Gastroesophageal sphincter (tissue), 4 donors: ENCODE measurements at regions not wholly inside any gene's neighbourhood (a gene's known extent, or its start where the extent isn't known, plus 50 kb on each side); places are given as distances from the start of the nearest gene placed in this dataset.

Experiments
- ATAC-seq: fragments of 150-250 bp; one replicate; pipeline ENCODE4 v1.9.1; 2016; ENCODE audit warnings: mild to moderate bottlenecking, moderate library complexity
- H3K27ac ChIP-seq, 4 donors: fragments of 200-600 bp; sonication (generic) in 3 of 4; 1 replicate in 3 of 4; 2 replicates in 1 of 4; pipeline ENCODE4 v1.5.1; 2016 to 2019
- H3K27me3 ChIP-seq: fragments of 200-600 bp; sonication (generic); one replicate; pipeline ENCODE4 v1.5.1; 2019
- H3K36me3 ChIP-seq, 2 donors: fragments of 200-600 bp; sonication (generic); one replicate each; pipeline ENCODE4 v1.5.1; 2019; ENCODE audit warnings: control low read depth in 1 of 2
- H3K4me1 ChIP-seq, 3 donors: fragments of 200-600 bp; sonication (generic); 1 replicate in 2 of 3; 2 replicates in 1 of 3; pipeline ENCODE4 v1.5.1; 2016 to 2019; ENCODE audit warnings: control low read depth in 2 of 3
- H3K4me3 ChIP-seq, 2 donors: fragments of 200-600 bp; sonication (generic); one replicate each; pipeline ENCODE4 v1.5.1; 2019; ENCODE audit warnings: mild to moderate bottlenecking in 1 of 2, moderate library complexity in 1 of 2
- H3K9me3 ChIP-seq, 3 donors: fragments of 200-600 bp; sonication (generic); one replicate each; pipeline ENCODE4 v1.5.1; 2017 to 2019; ENCODE audit warnings: control low read depth in 2 of 3
- CTCF ChIP-seq, 4 experiments: fragments of 200-600 bp in 2 of 4; fragments of 450-650 bp in 2 of 4; sonication (generic) in 1 of 4; IDR thresholded peaks; one replicate each; pipeline ENCODE4 v1.5.1; 2017 to 2019; ENCODE audit warnings: antibody characterized with exemption in 4 of 4, mild to moderate bottlenecking in 2 of 4, moderate library complexity in 2 of 4
- EP300 ChIP-seq: sonication (generic); formaldehyde crosslinking; IDR thresholded peaks from one replicate; pipeline ENCODE4 v1.6.1; 2017; ENCODE audit warnings: antibody characterized with exemption, mild to moderate bottlenecking
- POLR2A ChIP-seq, 2 donors: fragments of 450-650 bp; IDR thresholded peaks; one replicate each; pipeline ENCODE4 v1.6.1; 2017; ENCODE audit warnings: antibody characterized with exemption in 2 of 2, mild to moderate bottlenecking in 2 of 2, moderate library complexity in 1 of 2
- POLR2AphosphoS5 ChIP-seq: sonication (generic); formaldehyde crosslinking; IDR thresholded peaks from one replicate; pipeline ENCODE4 v1.6.1; 2017; ENCODE audit warnings: antibody characterized with exemption
- WGBS, 2 donors: methylation state at CpG; one replicate each; pipeline ENCODE4 v1.1.5; 2018; ENCODE audit warnings: low coverage in 1 of 2; 5-methylcytosine and 5-hydroxymethylcytosine counted together

GRCh38 chr4:123559955-123560871, 163.6 kb downstream of the SPRY1 start:
- 72 to 74% methylated on average over 3 to 7 of the region's 7 CpGs for WGBS, 2 donors
- H3K36me3 ChIP-seq: no peaks in the 10 kb centered on the region
- no peaks in the 10 kb centered on the region for H3K9me3 ChIP-seq
- no peak overlapping the region for H3K4me3 ChIP-seq
- no peak for ATAC-seq
- H3K27ac ChIP-seq: no peak overlapping the region
- peaks cover 0 to 15% (median 11%) of the 10 kb centered on the region in 3 donors for H3K4me1 ChIP-seq
- H3K27me3 ChIP-seq: no peaks in the 10 kb centered on the region
- TF ChIP-seq POLR2A (IDR thresholded peaks at IDR 0.05) (no peak), POLR2AphosphoS5 (no peak), CTCF (IDR thresholded peaks at IDR 0.05) (no peak), EP300 (no peak)

- Histone ChIP-seq H3K4me1 (peaks cover 0 to 2% (median 0%) of the 10 kb centered on the region in 3 donors), H3K9me3 (no peaks in the 10 kb centered on the region), H3K36me3 (no peaks in the 10 kb centered on the region), H3K27me3 (no peaks in the 10 kb centered on the region), H3K4me3 (no peak overlapping the region), H3K27ac (no peak overlapping the region)
- no peak for TF ChIP-seq POLR2AphosphoS5
- TF ChIP-seq POLR2A (IDR thresholded peaks at IDR 0.05): no peak
- TF ChIP-seq CTCF (IDR thresholded peaks at IDR 0.05): no peak
- TF ChIP-seq EP300: no peak
- no peak for ATAC-seq
- 0% methylated on average over 1 of the region's 1 CpG for WGBS, 2 donors
These were observed 164.9 kb downstream of the SPRY1 start for GRCh38 chr4:123561525-123561924.

- Histone ChIP-seq H3K36me3 (no peaks in the 10 kb centered on the region), H3K9me3 (no peaks in the 10 kb centered on the region), H3K27ac (no peak overlapping the region), H3K4me1 (no peaks in the 10 kb centered on the region), H3K4me3 (no peak overlapping the region), H3K27me3 (no peaks in the 10 kb centered on the region)
- no peak for ATAC-seq
- 55 to 61% methylated on average over 3 to 4 of the region's 4 CpGs for WGBS, 2 donors
- no peak for TF ChIP-seq CTCF (IDR thresholded peaks at IDR 0.05)
- no peak for TF ChIP-seq POLR2A (IDR thresholded peaks at IDR 0.05)
- no peak for TF ChIP-seq EP300
- TF ChIP-seq POLR2AphosphoS5: no peak
These were observed 166.6 kb downstream of the SPRY1 start for GRCh38 chr4:123562994-123563750.

- Histone ChIP-seq H3K9me3 (no peaks in the 10 kb centered on the region), H3K36me3 (no peaks in the 10 kb centered on the region), H3K4me1 (no peaks in the 10 kb centered on the region), H3K27ac (no peak overlapping the region), H3K4me3 (no peak overlapping the region), H3K27me3 (no peaks in the 10 kb centered on the region)
- TF ChIP-seq EP300 (no peak), CTCF (IDR thresholded peaks at IDR 0.05) (peak; percentile 58 to 69 (median 67))
- 52 to 63% methylated on average over 6 of the region's 6 CpGs for WGBS, 2 donors
- peak; percentile 72 for ATAC-seq
These were observed 168.3 kb downstream of the SPRY1 start for GRCh38 chr4:123564758-123565346.
